ENCODE measurements at regions not wholly inside any gene's neighbourhood (a gene's known extent, or its start where the extent isn't known, plus 50 kb on each side); places are given as distances from the start of the nearest gene placed in this dataset.

GRCh38 chr6:144824018-144824417 is 538.9 kb downstream of the UTRN start:
- intact Hi-C loops (cut with DNase I; ENCODE audit: low total_unique reads): no loop called here
- TF ChIP-seq CTCF (IDR thresholded peaks at IDR 0.05): no peak
- TF ChIP-seq POLR2AphosphoS5 (IDR thresholded peaks at IDR 0.05): no peak
- TF ChIP-seq EP300 (IDR thresholded peaks at IDR 0.05): no peak
- TF ChIP-seq POLR2A (IDR thresholded peaks at IDR 0.05): no peak
- no peak for DNase-seq
- Histone ChIP-seq H3K36me3 (peaks cover 0 to 43% (median 34%) of the 10 kb centered on the region in 4 donors), H3K4me3 (no peak overlapping the region), H3K4me1 (peaks cover 0 to 6% (median 0%) of the 10 kb centered on the region in 4 donors), H3K9me3 (no peaks in the 10 kb centered on the region), H3K27me3 (no peaks in the 10 kb centered on the region), H3K27ac (no peak overlapping the region)

GRCh38 chr6:144834426-144835038 is 549.4 kb downstream of the UTRN start:
- whole genome bisulfite sequencing, 5 donors: 80 to 94% (median 82%) methylated on average over 6 of the region's 6 CpGs
- peaks cover 24 to 66% (median 63%) of the 10 kb centered on the region in 4 donors for H3K36me3 ChIP-seq
- H3K9me3 ChIP-seq: no peaks in the 10 kb centered on the region
- DNase-seq: no peak
- intact Hi-C loops (cut with DNase I; ENCODE audit: low total_unique reads): no loop called here
- no peak overlapping the region for H3K4me3 ChIP-seq
- H3K27ac ChIP-seq: no peak overlapping the region
- H3K4me1 ChIP-seq: no peaks in the 10 kb centered on the region
- TF ChIP-seq POLR2A (IDR thresholded peaks at IDR 0.05): no peak
- no peak for TF ChIP-seq CTCF (IDR thresholded peaks at IDR 0.05)
- no peak for TF ChIP-seq POLR2AphosphoS5 (IDR thresholded peaks at IDR 0.05)
- no peak for TF ChIP-seq EP300 (IDR thresholded peaks at IDR 0.05)
- no peaks in the 10 kb centered on the region for H3K27me3 ChIP-seq

- H3K36me3 ChIP-seq: peaks cover 28 to 75% (median 72%) of the 10 kb centered on the region in 4 donors
- H3K4me3 ChIP-seq: no peak overlapping the region
- H3K27ac ChIP-seq: no peak overlapping the region
- H3K9me3 ChIP-seq: no peaks in the 10 kb centered on the region
- TF ChIP-seq EP300 (IDR thresholded peaks at IDR 0.05): no peak
- TF ChIP-seq POLR2A (IDR thresholded peaks at IDR 0.05): no peak
- TF ChIP-seq POLR2AphosphoS5 (IDR thresholded peaks at IDR 0.05): no peak
- no peak for TF ChIP-seq CTCF (IDR thresholded peaks at IDR 0.05)
- DNase-seq: no peak
- 88 to 96% (median 95%) methylated on average over 6 of the region's 6 CpGs for WGBS, 5 donors
- intact Hi-C loops (cut with DNase I; ENCODE audit: low total_unique reads): no loop called here
- H3K4me1 ChIP-seq: no peaks in the 10 kb centered on the region
- H3K27me3 ChIP-seq: no peaks in the 10 kb centered on the region
Observed at GRCh38 chr6:144835322-144835973, 550.3 kb downstream of the UTRN start.

GRCh38 chr6:144840619-144841018 is 555.5 kb downstream of the UTRN start:
- intact Hi-C loops (cut with DNase I; ENCODE audit: low total_unique reads): no loop called here
- DNase-seq: no peak
- H3K27me3 ChIP-seq: no peaks in the 10 kb centered on the region
- WGBS, 5 donors: 87 to 95% (median 91%) methylated on average over 10 of the region's 10 CpGs
- no peak overlapping the region for H3K4me3 ChIP-seq
- H3K4me1 ChIP-seq: no peaks in the 10 kb centered on the region
- peaks cover 22 to 84% (median 74%) of the 10 kb centered on the region in 4 donors for H3K36me3 ChIP-seq
- TF ChIP-seq POLR2A (IDR thresholded peaks at IDR 0.05): no peak
- no peak for TF ChIP-seq POLR2AphosphoS5 (IDR thresholded peaks at IDR 0.05)
- TF ChIP-seq CTCF (IDR thresholded peaks at IDR 0.05): no peak
- TF ChIP-seq EP300 (IDR thresholded peaks at IDR 0.05): no peak
- no peaks in the 10 kb centered on the region for H3K9me3 ChIP-seq
- no peak overlapping the region for H3K27ac ChIP-seq
